GM12878 (cell line): ENCODE measurements at regions not wholly inside any gene's neighbourhood (a gene's known extent, or its start where the extent isn't known, plus 50 kb on each side); places are given as distances from the start of the nearest gene placed in this dataset.

Source experiments
- CREB1 ChIP-seq: IDR thresholded peaks from 2 replicates; pipeline ENCODE4 v1.6.1; 2012; ENCODE audit warnings: low read depth, mild to moderate bottlenecking, inconsistent platforms
- EGR1 ChIP-seq, 2 experiments: IDR thresholded peaks; 1 replicate in 1 of 2; 2 replicates in 1 of 2; pipeline ENCODE4 v1.6.1; 2011 to 2012; ENCODE audit warnings: low read depth in 2 of 2, low read length in 2 of 2, borderline replicate concordance in 1 of 2, mild to moderate bottlenecking in 1 of 2, moderate library complexity in 1 of 2
- GATAD2B ChIP-seq: fragments of 450-650 bp; conservative IDR thresholded peaks from 2 replicates; pipeline ENCODE4 v1.6.1; 2017; ENCODE audit warnings: low read depth, mild to moderate bottlenecking, moderate library complexity
- POLR2AphosphoS5 ChIP-seq: IDR thresholded peaks from 2 replicates; pipeline ENCODE4 v1.6.1; 2011; ENCODE audit warnings: mild to moderate bottlenecking, low read length, inconsistent platforms
- SREBF2 ChIP-seq: IDR thresholded peaks from 2 replicates; pipeline ENCODE4 v1.6.1; 2012; ENCODE audit warnings: mild to moderate bottlenecking, low read length
- TF ChIP-seq, protein P1 (sequence below): fragments of 450-650 bp; IDR thresholded peaks from 2 replicates; pipeline ENCODE4 v1.6.1; 2017; ENCODE audit warnings: mild to moderate bottlenecking

DNA sequence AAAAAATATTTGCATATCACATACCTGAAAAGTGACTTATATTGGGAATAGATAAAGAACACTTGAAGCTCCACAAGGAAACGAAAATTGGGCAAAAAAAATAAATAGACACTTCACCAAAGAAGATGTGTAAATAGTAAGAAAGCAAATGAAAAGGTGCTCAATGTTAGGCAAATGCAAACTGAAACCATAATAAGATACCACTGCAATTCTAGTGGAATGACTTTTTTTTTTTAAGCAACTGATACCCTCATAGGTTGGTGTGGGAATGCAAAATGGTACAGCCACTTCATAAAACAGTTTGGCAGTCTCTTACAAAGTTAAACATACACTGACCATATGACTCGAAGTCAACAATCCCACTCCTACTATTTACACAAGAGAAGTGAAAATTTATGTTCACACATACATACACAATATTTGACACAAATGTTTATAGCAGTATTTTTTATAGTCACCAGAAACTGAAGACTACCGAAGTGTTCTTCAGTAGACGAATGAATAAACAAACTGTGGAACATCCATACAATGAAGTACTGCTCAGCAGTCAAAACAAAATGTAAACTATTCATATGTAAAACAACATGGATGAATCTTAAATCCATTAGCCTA lies 176.3 kb downstream of the ZMAT3 start (continued):
- TF ChIP-seq, protein P1, sequence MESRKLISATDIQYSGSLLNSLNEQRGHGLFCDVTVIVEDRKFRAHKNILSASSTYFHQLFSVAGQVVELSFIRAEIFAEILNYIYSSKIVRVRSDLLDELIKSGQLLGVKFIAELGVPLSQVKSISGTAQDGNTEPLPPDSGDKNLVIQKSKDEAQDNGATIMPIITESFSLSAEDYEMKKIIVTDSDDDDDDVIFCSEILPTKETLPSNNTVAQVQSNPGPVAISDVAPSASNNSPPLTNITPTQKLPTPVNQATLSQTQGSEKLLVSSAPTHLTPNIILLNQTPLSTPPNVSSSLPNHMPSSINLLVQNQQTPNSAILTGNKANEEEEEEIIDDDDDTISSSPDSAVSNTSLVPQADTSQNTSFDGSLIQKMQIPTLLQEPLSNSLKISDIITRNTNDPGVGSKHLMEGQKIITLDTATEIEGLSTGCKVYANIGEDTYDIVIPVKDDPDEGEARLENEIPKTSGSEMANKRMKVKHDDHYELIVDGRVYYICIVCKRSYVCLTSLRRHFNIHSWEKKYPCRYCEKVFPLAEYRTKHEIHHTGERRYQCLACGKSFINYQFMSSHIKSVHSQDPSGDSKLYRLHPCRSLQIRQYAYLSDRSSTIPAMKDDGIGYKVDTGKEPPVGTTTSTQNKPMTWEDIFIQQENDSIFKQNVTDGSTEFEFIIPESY: no peak
- TF ChIP-seq POLR2AphosphoS5 (no peak), EGR1 (IDR thresholded peaks at IDR 0.05; ENCODE audit: borderline replicate concordance in 1 of 2, low read depth in 2 of 2, low read length in 2 of 2) (no peak), CREB1 (no peak), SREBF2 (no peak), GATAD2B (no peak)
